HG03521 (cell line): ENCODE measurements at regions not wholly inside any gene's neighbourhood (a gene's known extent, or its start where the extent isn't known, plus 50 kb on each side); places are given as distances from the start of the nearest gene placed in this dataset.

ENCODE experiments used
- ATAC-seq: cut with Tn5 transposase; IDR thresholded peaks from one replicate; pipeline ENCODE4 v1.9.1; 2021; ENCODE audit warnings: mild to moderate bottlenecking, moderate library complexity; ENCODE audit not compliant: unreplicated experiment

DNA sequence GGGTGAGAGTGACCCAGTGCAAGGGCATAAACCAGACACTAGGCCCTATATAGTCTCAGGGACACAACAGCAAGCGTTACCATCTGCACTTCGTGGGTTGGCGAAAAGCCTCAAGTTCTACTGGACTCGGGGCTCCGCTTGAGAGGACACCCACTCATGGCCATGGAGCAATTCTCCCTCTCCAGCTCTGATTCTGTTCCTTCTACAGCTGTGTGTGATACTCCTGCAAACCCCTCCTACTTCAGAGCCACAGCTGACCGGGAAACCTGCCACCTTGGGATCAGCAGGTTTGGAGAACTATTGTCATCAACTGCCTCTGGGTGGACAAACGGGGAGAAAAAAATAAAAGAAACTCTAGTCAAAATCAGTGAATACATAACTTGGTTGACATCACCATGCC lies 306.9 kb downstream of the FGFR2 start:
- ATAC-seq, result no peak

DNA sequence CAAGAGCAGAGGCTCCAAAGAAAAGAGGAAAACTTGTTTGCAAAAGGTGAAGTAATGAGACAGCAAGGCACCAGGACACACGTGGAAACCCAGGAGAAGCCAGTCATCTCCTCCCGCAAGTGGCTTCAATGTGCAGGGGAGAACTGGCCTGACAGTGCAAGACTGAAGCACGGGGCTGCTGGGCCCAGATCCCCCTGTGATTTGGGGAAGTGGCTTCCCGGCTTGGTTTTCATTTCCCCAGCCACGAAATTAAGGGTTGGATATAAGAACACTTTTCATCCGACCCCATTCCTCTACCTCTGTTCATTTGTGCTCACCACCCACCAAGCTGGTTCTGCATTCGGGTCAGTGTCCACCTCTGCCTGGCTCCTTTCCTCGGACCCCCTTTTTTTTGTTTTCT lies 306.4 kb downstream of the FGFR2 start:
- ATAC-seq, result no peak

DNA sequence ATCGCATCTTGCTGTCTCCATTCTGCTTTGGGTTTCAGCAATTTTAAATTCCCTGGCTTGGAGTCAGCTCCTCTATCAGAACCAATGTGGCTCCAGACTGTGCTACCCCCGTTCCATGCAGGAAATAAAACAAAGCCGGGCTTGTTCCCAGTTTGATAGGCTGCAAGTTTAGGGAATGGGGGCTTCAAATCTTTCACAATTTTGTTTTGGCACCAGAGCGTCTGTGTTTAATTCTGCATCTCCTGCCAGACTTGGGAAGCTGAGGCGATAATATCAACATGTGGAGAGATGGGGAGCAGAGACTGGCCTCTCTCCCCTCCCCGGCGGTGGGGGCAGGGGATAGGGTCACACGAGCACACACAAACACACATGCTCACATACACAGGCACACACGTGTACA lies 305.9 kb downstream of the FGFR2 start:
- ATAC-seq, result no peak

DNA sequence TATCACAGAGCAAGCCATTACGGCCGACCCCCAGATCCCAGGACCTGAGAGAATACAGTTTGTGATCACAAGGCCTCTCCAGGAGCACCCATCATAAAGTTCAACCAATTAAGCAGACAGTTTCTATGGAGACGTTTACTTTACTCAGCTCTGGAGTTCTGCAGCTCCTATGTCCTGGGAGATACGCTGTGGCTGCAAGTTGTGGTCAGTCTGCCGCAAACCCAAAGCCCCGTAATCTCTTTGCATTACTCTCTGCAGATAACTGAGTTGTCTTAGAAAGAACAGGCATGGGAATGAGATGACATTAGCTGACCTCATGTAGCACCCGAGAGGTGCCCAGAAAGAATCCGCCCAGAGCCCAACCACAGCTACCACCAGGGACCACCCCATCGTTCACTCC lies 305.1 kb downstream of the FGFR2 start:
- no peak for ATAC-seq

DNA sequence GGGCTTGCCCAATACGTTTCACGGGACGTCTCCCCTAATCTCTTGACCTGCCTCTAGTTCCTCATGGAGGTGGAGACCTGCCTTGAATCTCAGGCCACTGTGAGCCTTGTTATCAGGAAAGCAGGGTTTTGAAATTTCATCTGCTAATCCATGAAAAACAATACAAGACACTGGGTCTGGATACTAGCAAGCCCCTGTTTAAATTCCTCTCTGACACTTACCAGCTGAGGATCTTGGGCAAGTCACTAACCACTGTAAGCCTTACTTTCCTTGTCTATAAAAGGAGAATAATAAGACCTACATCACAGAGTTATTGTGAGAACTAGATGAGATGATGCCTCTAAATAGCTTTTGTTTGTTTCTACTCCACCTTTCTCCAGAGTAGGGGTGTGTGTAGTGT lies 303.6 kb downstream of the FGFR2 start:
- ATAC-seq, result no peak

DNA sequence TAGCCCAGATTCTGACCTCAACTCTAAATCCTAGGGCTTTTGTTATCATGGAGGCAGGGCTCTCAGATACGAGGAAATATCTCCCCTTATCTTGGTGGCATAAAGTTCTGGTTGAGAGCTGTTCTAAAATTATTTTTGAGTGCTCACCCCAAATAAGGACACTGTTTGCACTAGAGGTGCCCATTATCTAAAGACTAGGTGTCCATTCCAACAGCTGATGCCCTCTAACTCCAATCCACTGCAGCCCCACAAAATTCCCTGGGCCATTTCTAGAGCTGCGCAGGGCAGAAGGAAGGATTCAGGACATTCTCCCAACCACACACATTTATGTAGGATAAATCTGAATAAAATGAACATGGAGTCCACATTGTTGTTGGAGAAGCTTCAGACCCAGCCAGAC lies 301.9 kb downstream of the FGFR2 start:
- no peak for ATAC-seq

DNA sequence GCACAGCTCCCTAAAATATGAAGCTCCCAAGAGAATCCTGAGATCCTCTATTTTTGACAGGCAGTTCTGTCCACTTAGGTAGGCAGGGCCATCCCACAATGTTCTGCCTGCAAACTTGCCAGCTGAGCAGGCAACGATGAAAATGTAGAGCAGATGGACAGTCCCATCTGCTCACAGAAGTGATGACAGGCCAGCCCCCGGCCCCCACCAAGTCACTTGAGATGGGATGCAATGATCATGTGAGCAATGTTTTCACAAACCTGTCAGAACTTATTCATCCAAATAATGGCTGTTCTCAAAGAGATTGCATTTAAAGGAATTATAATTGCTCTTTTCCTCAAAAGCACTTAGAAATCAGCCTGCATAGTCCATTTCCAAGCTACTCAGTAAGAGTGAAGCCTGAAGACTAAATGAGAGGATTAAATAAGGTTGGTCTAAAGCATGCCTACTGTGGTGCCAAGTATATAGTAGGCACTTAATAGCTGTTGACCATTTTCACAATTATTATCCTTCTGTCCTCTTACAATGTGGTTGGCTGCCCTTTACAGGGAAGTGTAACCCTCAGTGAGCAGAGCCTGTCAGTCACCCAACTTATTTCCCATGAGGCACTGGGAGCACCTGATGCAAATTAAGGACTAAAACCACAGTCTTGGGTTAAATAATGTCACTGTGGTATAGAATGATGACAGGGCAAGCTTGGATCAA lies 301.2 kb downstream of the FGFR2 start:
- no peak for ATAC-seq

DNA sequence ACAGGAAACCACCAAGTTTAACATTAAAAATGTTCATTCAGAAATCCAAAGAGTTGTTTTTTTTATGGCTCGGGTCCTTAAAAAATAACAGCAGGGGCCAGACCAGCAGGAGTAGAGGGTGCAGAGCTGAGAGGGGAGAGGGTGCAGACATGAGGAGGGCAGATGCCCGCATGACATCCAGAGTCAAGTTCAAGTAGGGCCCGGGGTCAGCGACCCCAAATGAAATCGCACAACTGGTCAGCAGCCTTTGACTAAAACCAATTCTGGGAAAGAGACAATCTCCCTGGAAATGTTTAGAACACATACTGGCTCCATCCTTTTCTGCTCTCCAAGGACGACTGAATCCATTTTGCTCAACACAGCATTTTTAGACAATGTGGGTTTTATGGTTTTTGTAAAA lies 297.5 kb downstream of the FGFR2 start:
- ATAC-seq, result no peak

DNA sequence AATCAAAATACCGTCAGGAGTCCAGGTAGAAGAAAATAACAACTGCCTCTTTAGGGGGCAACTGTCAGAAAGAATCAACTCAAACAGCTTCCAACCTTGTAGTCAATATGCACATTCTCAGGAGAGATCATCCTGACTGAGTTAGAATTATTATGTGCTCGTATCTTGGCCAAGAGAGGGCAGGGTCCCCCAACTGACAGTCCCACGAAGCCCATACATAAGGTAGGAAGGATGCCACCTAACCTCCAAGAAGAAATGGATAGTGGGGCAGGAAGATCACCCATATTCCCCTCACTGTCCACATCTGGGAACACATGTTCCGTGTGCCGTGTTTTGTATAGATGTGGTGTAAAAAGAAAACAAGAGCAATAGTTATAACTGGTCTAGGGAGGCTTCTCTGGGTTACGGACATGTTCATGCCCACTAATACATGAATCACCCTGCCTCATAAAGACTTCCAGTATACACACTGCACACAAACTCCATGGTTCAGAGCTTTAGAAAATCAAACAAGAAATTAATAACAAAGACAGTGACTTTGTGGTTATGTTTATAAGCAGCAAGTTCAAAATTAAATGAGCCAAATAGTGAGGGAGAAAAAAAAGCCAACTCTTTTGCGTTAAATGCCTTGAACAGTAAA lies 295.6 kb downstream of the FGFR2 start:
- no peak for ATAC-seq

DNA sequence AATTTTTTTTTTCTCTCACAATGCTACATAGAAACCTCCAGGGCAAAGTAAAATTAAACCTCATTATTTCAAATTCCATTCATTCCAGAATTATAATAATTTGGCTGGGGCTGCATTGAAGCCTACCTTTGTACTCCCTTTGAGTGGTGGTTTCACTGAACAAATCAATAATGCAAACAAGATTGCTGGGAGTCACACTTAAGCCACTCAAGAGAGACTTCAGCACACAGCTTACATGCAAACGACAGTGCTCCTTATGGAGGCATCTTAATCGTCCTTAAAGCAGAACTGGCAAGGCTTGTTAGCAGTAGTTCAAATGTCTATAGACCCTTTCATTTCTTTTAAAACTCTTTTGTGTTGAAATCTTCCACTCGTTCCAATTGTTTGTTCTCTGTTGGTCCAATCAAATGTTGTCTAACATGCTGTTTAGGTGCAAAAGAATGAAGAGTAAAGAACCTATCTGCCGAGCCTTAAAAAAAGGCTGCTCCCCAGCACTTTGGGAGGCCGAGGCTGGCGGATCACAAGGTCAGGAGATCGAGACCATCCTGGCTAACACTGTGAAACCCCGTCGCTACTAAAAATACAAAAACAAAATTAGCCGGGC lies 294.9 kb downstream of the FGFR2 start:
- ATAC-seq, result no peak

DNA sequence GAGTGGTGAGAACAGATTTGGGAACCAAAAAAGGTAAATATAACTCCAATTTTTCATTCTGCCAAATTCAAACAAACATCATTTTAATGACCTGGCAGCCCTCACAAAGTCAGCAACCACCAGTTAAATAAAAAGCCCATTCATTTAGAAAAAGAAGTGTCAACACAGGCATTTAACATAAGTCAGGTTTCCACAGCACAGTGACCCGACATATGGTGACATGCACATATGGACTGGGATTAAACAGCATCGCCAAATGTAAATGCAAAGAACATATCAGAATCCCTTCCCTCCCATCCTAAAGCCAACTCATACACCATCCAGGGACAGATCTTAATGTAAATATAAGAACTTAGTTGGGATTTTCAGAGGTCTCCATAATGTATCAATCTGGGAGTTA lies 293.2 kb downstream of the FGFR2 start:
- ATAC-seq, result no peak

DNA sequence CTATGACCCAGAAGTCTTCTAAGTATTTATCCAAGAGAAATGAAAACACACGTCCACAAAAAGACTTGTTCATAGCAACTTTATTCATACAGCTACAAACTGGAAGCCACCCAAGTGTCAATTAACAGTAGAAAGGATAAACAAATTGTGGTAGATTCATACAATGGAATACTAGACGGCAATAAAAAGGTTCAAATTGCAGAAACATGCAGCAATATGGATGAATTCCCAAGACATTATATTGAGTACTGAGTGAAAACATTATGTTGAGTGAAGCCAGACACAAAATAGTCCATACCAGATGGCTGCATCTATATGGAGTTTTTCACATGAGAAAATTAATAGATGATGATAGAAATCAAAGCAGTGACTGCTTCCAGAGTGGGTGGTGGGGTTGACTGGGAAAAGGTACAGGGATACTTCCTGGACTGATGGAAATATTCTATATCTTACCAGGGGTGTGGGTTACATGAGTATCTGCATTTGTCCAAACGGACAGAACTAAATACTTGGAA lies 292.0 kb downstream of the FGFR2 start:
- no peak for ATAC-seq

DNA sequence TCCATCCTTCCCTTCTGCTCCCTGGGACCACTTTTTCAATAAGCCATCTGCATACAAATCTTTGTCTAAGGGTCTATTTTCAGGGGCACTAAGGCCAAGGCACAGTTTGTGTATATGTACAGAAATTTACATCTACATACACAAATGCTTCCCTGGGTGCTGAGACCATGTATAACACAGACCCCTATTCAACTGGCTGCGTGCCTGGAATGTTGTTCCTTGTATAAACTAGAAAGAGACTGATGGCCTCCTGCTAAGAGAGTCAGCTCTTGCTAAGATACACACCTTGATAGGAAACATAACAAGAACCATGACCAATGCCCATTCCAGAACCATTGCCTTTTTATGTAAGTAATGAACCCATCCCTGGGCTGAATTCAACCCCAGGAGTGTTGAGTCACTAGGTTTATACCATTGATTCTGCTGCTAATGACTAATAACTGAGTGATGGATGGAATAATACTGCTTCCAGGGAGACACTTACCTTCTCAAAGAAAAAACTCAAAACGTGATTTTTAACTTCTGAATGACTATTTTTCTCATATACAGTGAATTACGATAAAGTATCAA lies 290.7 kb downstream of the FGFR2 start:
- ATAC-seq, result no peak

DNA sequence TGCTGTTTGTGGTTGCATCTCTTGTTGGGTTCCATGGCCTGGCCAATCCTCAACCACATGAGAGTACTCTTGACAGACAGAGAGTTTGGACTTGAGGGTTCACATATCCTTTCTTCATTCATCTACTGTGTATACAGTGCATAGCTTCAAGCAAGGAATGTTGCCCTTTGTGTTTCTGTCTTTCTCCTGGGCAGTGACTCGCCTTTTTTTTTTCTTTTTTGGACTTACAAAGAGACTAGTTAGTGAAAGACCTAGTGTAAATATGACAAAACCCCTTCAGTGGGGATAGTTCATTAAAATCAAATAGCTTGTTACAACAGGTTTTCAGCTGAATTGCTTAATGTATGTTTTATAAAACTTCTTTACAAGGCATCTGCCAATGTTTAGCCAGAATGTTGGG lies 290.2 kb downstream of the FGFR2 start:
- no peak for ATAC-seq

DNA sequence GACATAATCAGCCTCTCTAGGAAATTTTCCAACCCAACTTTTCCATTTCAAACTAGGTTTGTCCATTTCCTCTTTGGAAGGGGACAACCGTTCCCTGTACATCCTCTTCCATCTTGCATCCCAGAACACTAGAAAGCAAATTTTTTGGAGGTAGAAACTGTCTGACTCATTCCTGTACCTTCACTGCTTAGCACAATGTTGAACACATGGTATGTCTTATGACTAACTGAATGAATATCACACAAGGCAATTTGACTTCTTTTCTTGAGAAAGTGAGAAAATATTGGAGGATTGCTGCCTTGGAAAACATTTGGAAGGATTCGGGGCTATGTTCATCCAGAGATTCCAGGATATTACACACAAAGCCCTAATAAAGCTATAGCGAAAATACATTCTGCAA lies 289.1 kb downstream of the FGFR2 start:
- no peak for ATAC-seq

DNA sequence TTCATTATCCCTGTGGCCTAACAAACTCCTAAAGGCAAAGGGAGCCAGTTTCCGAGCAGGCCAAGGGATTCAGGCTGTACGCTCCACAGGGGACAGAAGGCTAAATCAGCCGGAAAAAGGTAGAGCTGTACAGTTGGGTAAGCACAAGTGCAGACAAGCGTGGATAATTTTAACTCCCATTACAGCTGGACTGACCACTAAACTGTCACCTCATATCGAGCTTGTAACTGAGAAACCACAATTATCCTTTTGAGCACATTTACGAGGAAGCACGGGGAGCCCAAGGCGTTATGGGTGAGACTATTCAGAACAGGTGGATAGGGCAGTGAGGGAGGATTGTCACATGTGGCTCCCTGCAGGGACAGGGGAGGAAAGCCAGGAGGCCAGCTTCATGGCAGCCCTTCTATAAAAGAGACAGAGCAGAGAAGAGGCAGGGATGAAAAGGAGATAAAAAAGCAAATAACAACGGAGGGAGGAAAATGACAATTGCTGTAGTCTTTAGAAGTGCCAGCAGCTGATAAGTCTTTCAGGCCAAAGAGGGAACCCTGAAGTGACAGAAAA lies 288.0 kb downstream of the FGFR2 start:
- ATAC-seq, result no peak

DNA sequence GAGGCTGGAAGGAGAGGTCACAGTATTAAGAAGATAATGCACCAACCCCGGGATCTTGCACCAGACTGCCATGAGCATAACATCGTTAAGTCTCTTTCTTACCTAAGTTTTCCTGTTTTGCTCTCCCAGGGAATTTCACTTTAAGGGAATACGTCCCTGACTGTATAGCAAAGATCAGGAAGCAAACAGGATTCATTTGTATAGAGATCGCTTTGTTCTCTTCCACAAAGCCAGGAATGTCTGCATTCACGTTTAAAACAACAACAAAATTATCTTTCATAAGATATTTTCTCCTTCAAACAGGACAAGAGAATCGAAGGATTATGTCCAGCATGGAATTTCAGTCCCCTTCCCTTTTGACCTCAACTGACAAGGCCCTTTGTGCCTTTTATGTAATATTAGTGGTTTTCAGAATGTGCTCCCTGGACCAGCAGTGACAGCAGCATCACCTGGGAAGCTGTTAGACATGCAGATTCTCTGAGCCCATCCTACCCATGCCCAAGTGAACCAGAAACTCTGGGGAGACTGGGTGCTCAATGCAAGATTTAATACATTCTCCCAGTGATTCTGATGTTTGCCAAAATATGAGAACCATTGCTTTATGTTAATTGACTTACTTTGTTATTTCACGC lies 286.3 kb downstream of the FGFR2 start:
- no peak for ATAC-seq

DNA sequence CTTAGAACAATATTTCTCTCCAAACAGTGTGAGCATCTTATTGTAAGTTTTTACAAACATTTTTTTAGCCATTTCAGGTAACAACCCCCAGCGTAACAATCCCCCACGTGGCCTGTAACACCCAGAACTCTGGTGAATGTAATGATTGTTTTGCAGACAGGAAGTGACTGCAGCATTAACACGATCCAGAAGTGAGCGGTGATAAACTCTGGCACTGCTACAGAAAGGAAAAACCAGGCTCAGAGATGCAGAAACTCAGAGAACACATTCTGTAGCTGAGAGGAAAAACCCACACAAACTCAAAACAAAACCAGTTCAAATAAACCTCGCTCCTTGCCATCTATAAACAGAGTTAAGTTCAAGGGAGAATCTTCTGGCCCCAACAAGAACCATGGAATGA lies 285.7 kb downstream of the FGFR2 start:
- no peak for ATAC-seq

DNA sequence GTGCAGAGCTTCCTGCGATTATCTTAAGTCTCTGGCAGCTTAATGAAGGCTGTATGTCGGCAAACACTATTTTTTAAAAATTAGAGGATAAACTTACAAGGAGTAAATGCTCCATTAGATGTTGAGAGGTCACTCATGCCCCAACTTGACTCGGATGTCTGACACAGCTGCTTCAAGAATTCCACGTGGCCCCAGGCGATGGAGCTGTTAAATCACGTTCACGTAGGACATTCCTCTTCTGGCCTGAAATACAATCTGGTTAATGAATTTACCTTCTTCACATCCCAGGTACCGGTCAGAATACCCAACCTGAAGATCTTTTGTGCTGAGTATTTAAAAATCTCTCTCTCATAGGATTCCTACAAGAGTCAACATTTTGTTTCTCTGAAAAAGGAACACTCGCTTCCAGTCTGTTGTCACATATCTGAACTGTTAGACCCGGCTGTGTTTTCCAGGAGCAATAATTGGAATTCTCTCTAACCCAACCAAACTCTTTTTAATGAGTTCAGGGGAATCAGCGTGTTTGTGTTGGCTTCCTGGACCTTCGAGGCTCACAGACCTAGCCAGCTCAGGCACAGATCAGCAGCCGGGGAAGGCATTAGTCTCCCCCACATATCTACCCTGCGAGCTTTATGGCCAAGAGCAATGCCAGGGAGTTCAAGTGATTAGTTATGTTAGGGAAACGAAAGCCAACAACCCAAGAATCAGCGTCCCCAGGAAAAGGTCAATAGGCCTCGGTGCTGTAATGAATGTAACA lies 284.9 kb downstream of the FGFR2 start:
- ATAC-seq, result no peak

DNA sequence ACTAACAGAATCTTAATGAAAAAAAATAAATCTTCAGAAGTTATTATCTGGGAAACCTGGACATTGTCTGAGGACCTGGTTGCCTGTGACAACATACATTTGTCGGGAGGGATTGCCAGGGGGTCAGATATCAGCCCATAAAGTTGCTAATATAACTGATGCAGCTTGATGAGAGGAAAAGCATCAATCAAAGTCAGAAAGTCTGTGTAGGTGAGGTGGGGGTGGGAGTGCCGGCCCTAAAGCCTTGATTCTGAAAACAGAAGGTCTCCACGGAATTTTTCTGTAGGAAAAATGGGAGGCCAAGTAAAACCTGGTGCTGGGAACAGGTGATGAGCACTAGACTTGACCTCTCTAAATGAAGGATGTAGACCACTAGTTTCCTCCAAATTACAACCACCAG lies 281.8 kb downstream of the FGFR2 start:
- ATAC-seq, result no peak

DNA sequence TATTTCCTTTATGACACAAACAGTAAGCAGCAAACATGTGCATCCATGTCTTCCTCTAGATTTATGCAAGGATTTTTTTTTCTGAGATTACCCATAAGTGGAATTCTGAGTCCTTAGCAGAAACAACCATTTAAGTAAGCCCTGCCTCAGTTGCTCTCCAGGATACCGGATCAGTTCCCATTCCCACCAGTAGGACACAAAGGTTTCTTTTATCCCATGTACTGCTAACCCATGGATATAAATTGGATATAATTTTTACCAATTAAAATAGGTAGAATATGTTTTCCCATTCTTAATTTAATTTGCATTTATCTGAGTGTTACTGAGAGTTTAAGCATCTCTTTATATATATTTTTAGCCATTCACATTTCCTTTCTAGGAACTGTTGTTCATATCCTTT lies 280.9 kb downstream of the FGFR2 start:
- ATAC-seq, result no peak
